HG02759 (cell line): ENCODE measurements at regions not wholly inside any gene's neighbourhood (a gene's known extent, or its start where the extent isn't known, plus 50 kb on each side); places are given as distances from the start of the nearest gene placed in this dataset.
"Not testable (repeated sequence)": the region's sequence is repeated elsewhere in the genome, so short reads cannot be mapped to it uniquely, and the experiment has no call there.

ENCODE experiments used
- ATAC-seq: cut with Tn5 transposase; IDR thresholded peaks from one replicate; pipeline ENCODE4 v1.9.1; 2021; ENCODE audit warnings: mild to moderate bottlenecking, moderate library complexity; ENCODE audit not compliant: unreplicated experiment

GRCh38 chr3:143175940-143176894 is 56.6 kb downstream of the CHST2 start:
- ATAC-seq = not testable (repeated sequence)

- ATAC-seq = not testable (repeated sequence)
Observed at GRCh38 chr3:143177965-143178364, 58.4 kb downstream of the CHST2 start.

GRCh38 chr3:143178775-143179548 is 59.4 kb downstream of the CHST2 start:
- ATAC-seq = not testable (repeated sequence)

GRCh38 chr3:143179603-143180002 is 60.0 kb downstream of the CHST2 start:
- no peak for ATAC-seq

- not testable (repeated sequence) for ATAC-seq
Observed at GRCh38 chr3:143180860-143181259, 61.3 kb downstream of the CHST2 start.

- ATAC-seq = not testable (repeated sequence)
Observed at GRCh38 chr3:143181977-143182376, 62.4 kb downstream of the CHST2 start.

GRCh38 chr3:143182866-143183664 is 63.5 kb downstream of the CHST2 start:
- no peak for ATAC-seq

GRCh38 chr3:143183665-143183964 is 64.0 kb downstream of the CHST2 start:
- no peak for ATAC-seq

GRCh38 chr3:143184099-143184498 is 64.5 kb downstream of the CHST2 start:
- no peak for ATAC-seq

- ATAC-seq = no peak
Observed at GRCh38 chr3:143185401-143185800, 65.8 kb downstream of the CHST2 start.

- no peak for ATAC-seq
Observed at GRCh38 chr3:143187111-143187510, 67.5 kb downstream of the CHST2 start.

GRCh38 chr3:143188881-143189280 is 69.3 kb downstream of the CHST2 start:
- ATAC-seq = no peak

- ATAC-seq = no peak
Observed at GRCh38 chr3:143190101-143190500, 70.5 kb downstream of the CHST2 start.

GRCh38 chr3:143192193-143192592 is 72.6 kb downstream of the CHST2 start:
- no peak for ATAC-seq

- no peak for ATAC-seq
Observed at GRCh38 chr3:143200001-143200924, 80.7 kb downstream of the CHST2 start.

GRCh38 chr3:143201045-143201444 is 81.5 kb downstream of the CHST2 start:
- ATAC-seq = no peak

- ATAC-seq = no peak
Observed at GRCh38 chr3:143201870-143202752, 82.5 kb downstream of the CHST2 start.

- ATAC-seq = no peak
Observed at GRCh38 chr3:143203142-143203541, 83.6 kb downstream of the CHST2 start.

- no peak for ATAC-seq
Observed at GRCh38 chr3:143203848-143204247, 84.3 kb downstream of the CHST2 start.
